ENCODE measurements at regions not wholly inside any gene's neighbourhood (a gene's known extent, or its start where the extent isn't known, plus 50 kb on each side); places are given as distances from the start of the nearest gene placed in this dataset.

GRCh38 chr2:145909175-145909755, 1389.3 kb upstream of the ZEB2 start:
- TF ChIP-seq POLR2A (IDR thresholded peaks at IDR 0.05) (no peak), CTCF (IDR thresholded peaks at IDR 0.05) (no peak)
